ENCODE measurements at regions not wholly inside any gene's neighbourhood (a gene's known extent, or its start where the extent isn't known, plus 50 kb on each side); places are given as distances from the start of the nearest gene placed in this dataset.

- TF ChIP-seq POLR2AphosphoS5 (IDR thresholded peaks at IDR 0.05; ENCODE audit: borderline replicate concordance, low read depth, low read length) (no peak), EZH2 (IDR thresholded peaks at IDR 0.05) (no peak)
These were observed 1536.4 kb upstream of the TENM3 start for GRCh38 chr4:180706766-180707165.
